HL-60 (cell line): ENCODE measurements at regions not wholly inside any gene's neighbourhood (a gene's known extent, or its start where the extent isn't known, plus 50 kb on each side); places are given as distances from the start of the nearest gene placed in this dataset.

Experiments
- DNase-seq, 2 experiments: peaks; one replicate each; pipeline ENCODE4 v3.0.0-alpha.2; 2010 to 2020; ENCODE audit warnings: low read depth in 1 of 2, low spot score in 1 of 2
- H3K27ac ChIP-seq: fragments of 250-450 bp; sonication (Bioruptor Pico); replicated peaks from 2 replicates; pipeline ENCODE4 v1.5.1; 2020; ENCODE audit warnings: mild to moderate bottlenecking, moderate library complexity
- H3K27me3 ChIP-seq: fragments of 250-450 bp; sonication (Bioruptor Pico); 2 replicates; pipeline ENCODE4 v1.5.1; 2021; ENCODE audit warnings: mild to moderate bottlenecking, moderate library complexity; ENCODE audit not compliant: insufficient read depth, poor library complexity, severe bottlenecking
- H3K4me3 ChIP-seq: replicated peaks from 2 replicates; pipeline ENCODE4 v1.5.1; 2011; ENCODE audit warnings: mild to moderate bottlenecking, control low read depth, low read length; ENCODE audit not compliant: insufficient read depth
- GABPA ChIP-seq: IDR thresholded peaks from 2 replicates; pipeline ENCODE4 v1.6.1; 2012; ENCODE audit warnings: low read depth
- POLR2AphosphoS5 ChIP-seq: IDR thresholded peaks from 2 replicates; pipeline ENCODE4 v1.6.1; 2012; ENCODE audit warnings: low read depth
- REST ChIP-seq: IDR thresholded peaks from 2 replicates; pipeline ENCODE4 v1.6.1; 2012; ENCODE audit warnings: low read depth; ENCODE audit not compliant: insufficient replicate concordance
- SPI1 ChIP-seq: IDR thresholded peaks from 2 replicates; pipeline ENCODE4 v1.6.1; 2012; ENCODE audit warnings: low read depth, mild to moderate bottlenecking, borderline replicate concordance
- TF ChIP-seq, protein P1 (sequence below): IDR thresholded peaks from one replicate; pipeline ENCODE4 v1.5.1; 2011; ENCODE audit warnings: low read length, control low read depth, inconsistent platforms; ENCODE audit not compliant: insufficient read depth

GRCh38 chr7:46133751-46134150 is 212.7 kb upstream of the IGFBP3 start:
- TF ChIP-seq POLR2AphosphoS5: no peak
- no peak for TF ChIP-seq SPI1
- no peak for TF ChIP-seq GABPA
- no peak for TF ChIP-seq REST
- TF ChIP-seq, protein P1, sequence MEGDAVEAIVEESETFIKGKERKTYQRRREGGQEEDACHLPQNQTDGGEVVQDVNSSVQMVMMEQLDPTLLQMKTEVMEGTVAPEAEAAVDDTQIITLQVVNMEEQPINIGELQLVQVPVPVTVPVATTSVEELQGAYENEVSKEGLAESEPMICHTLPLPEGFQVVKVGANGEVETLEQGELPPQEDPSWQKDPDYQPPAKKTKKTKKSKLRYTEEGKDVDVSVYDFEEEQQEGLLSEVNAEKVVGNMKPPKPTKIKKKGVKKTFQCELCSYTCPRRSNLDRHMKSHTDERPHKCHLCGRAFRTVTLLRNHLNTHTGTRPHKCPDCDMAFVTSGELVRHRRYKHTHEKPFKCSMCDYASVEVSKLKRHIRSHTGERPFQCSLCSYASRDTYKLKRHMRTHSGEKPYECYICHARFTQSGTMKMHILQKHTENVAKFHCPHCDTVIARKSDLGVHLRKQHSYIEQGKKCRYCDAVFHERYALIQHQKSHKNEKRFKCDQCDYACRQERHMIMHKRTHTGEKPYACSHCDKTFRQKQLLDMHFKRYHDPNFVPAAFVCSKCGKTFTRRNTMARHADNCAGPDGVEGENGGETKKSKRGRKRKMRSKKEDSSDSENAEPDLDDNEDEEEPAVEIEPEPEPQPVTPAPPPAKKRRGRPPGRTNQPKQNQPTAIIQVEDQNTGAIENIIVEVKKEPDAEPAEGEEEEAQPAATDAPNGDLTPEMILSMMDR: no peak
- Histone ChIP-seq H3K27ac (no peak overlapping the region), H3K4me3 (no peak overlapping the region), H3K27me3 (no peaks in the 10 kb centered on the region)
- no peak for DNase-seq

- H3K4me3 ChIP-seq: no peak overlapping the region
Measured at GRCh38 chr7:46133072-46133471, 212.0 kb upstream of the IGFBP3 start.

More at GRCh38 chr7:46133072-46133471, 212.0 kb upstream of the IGFBP3 start:
- TF ChIP-seq GABPA (no peak), SPI1 (no peak), REST (no peak), POLR2AphosphoS5 (no peak)
- TF ChIP-seq, protein P1: no peak
- DNase-seq: no peak
- Histone ChIP-seq H3K27ac (no peak overlapping the region), H3K27me3 (no peaks in the 10 kb centered on the region)
